ENCODE measurements at regions not wholly inside any gene's neighbourhood (a gene's known extent, or its start where the extent isn't known, plus 50 kb on each side); places are given as distances from the start of the nearest gene placed in this dataset.
"Not testable (repeated sequence)": the region's sequence is repeated elsewhere in the genome, so short reads cannot be mapped to it uniquely, and the experiment has no call there.

- FAIRE-seq: no peak
- no peak for DNase-seq (ENCODE audit: low spot score)
These were observed 603.8 kb downstream of the IQCM start for GRCh38 chr4:149211876-149212275.

GRCh38 chr4:149203256-149204001, 612.2 kb downstream of the IQCM start:
- no peak for FAIRE-seq
- no peak for DNase-seq (ENCODE audit: low spot score)

- no peak for FAIRE-seq
- no peak for DNase-seq (ENCODE audit: low spot score)
These were observed 613.5 kb downstream of the IQCM start for GRCh38 chr4:149202117-149202516.

DNA sequence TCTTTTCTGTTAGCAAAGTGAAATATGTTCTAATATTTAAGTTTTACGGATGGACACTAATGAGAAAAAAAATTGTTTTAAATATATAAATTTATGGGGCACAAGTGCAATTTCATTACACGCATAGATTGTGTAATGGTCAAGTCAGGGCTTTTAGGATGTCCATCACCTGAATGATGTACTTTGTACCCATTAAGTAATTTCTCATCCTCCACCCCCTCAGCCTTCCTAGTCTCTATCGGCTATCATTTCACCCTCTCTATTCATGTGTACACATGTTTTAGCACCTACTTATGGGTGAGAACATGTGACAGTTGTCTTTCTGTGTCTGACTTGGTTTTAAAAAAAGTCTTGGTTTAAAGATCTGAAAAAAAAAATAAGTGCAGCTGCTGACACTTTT, 616.0 kb downstream of the IQCM start:
- FAIRE-seq: no peak
- DNase-seq (ENCODE audit: low spot score): no peak

DNA sequence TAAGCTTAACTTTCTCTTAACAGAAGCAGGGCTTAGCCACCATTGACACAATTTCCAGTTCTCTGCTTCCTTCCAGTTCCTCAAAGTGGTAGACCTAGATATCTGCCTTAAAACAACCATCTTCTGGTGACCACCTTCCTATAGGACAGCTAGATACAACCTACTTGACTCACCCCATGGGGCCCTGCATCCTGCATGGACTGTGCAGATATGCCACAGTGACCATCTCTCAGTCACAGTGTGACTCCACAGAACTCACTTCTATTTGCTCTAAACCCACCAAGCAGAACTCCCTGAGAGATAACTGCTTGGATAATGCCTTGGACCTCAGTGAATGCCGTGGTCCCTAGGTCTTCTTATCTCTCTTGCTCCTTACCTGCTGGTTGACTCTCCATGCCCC, 621.6 kb downstream of the IQCM start:
- FAIRE-seq (no peak), DNase-seq (ENCODE audit: low spot score) (no peak)

DNA sequence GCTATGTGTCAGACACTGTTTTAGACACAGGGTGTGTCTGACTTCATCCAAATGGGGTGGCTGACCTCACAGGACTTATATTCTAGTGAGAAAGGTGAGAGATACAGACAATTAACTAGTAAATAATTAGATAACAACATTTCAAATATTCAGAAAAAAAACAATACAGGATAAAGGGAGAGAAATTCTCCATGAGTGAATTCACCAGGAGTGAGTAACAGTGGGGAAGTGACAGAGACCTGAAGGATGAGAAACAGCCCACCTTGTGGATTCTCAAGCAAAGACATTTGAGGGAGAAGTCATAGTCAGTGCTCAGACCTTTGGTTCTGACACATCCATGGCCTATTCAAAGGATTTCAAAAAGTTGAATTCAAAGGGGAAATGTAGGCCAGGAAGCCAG, 627.9 kb downstream of the IQCM start:
- FAIRE-seq (no peak), DNase-seq (ENCODE audit: low spot score) (no peak)

DNA sequence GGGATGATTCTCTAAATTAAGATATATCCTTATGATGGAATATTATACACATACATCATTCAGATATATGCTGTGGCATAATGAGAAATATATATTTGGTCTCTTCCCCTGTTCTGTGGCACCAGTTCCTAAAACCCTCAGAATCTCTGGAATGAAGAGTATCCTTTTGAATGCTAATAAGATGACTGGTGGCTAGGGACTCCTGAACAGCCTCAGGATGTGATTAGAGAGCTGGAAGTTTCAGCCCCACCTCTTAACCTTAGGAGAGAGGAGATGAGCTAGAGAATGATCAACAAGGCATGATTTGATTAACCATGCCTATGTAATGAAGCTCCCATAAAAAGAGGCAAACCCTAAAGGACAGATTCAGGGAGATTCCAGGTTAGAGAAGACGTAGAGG, 632.0 kb downstream of the IQCM start:
- DNase-seq (ENCODE audit: low spot score) (no peak), FAIRE-seq (no peak)

- DNase-seq (ENCODE audit: low spot score); FAIRE-seq: not testable (repeated sequence)
These were observed 634.2 kb downstream of the IQCM start for GRCh38 chr4:149181459-149181858.

- DNase-seq (ENCODE audit: low spot score) (no peak), FAIRE-seq (no peak)
These were observed 639.6 kb downstream of the IQCM start for GRCh38 chr4:149176039-149176438.

DNA sequence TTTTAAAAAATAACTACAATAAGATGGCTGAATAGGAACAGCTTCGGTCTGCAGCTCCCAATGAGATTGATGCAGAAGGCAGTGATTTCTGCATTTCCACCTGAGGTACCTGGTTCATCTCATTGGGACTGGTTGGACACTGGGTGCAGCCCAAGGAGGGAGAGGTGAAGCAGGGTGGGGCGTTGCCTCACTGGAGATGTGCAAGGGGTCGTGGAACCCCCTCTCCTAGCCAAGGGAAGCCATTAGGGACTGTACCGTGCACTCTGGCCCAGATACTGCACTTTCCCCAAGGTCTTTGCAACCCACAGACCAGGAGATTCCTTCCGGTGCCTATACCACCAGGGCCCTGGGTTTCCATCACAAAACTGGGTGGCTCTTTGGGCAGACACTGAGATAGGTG, 640.1 kb downstream of the IQCM start:
- DNase-seq (ENCODE audit: low spot score): no peak
- no peak for FAIRE-seq

- FAIRE-seq (no peak), DNase-seq (ENCODE audit: low spot score) (no peak)
These were observed 642.2 kb downstream of the IQCM start for GRCh38 chr4:149173241-149174013.

DNA sequence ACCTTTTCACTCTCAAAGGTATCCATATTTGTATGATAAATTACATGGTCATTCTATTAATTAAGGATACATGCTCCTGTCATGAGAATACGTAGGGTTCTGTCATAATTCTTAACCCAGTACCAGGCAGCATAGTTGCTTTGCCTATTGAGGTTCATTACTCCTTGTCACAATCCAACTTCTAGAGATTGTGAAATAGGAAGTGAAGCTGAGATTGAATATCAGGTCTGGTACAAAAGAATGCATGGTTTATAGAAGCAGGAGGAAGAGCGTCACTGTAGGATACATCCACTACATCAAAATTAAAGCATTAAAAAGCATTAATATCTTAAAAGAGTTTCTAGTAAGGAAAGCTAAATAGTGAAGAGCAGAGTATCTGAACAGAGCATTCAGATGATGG, 647.0 kb downstream of the IQCM start:
- DNase-seq (ENCODE audit: low spot score) (no peak), FAIRE-seq (no peak)

GRCh38 chr4:149166876-149167275, 648.8 kb downstream of the IQCM start:
- FAIRE-seq (no peak), DNase-seq (ENCODE audit: low spot score) (no peak)

GRCh38 chr4:149166365-149166764, 649.3 kb downstream of the IQCM start:
- DNase-seq (ENCODE audit: low spot score): no peak
- no peak for FAIRE-seq

- peak; percentile 64 for DNase-seq (ENCODE audit: low spot score)
These were observed 651.4 kb downstream of the IQCM start for GRCh38 chr4:149164282-149164681.

DNA sequence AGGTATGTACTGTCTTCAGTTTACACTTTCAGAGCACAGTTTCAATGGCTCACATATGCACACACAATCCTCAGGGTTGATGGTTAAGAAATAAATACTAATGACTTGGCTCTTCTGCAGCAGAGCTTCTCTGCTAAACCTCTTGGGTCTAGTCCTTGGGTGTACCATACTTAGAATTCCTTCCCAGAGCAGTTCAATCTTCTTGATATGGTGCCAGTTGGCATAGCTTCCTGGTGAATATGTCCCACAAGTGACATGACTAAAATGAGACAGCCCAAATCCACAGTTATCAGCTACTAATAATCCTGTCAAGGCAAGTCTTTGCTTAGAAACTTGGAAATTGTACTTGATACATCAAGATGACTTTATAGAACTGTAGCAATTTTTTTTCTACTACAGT, 654.4 kb downstream of the IQCM start:
- FAIRE-seq (no peak), DNase-seq (ENCODE audit: low spot score) (peak; percentile 53)

More at GRCh38 chr4:149164282-149164681, 651.4 kb downstream of the IQCM start:
- no peak for FAIRE-seq

- FAIRE-seq: no peak
These were observed 655.3 kb downstream of the IQCM start for GRCh38 chr4:149160370-149160769.

GRCh38 chr4:149158817-149159216, 656.8 kb downstream of the IQCM start:
- no peak for FAIRE-seq
- no peak for DNase-seq (ENCODE audit: low spot score)

More at GRCh38 chr4:149160370-149160769, 655.3 kb downstream of the IQCM start:
- DNase-seq (ENCODE audit: low spot score): no peak

DNA sequence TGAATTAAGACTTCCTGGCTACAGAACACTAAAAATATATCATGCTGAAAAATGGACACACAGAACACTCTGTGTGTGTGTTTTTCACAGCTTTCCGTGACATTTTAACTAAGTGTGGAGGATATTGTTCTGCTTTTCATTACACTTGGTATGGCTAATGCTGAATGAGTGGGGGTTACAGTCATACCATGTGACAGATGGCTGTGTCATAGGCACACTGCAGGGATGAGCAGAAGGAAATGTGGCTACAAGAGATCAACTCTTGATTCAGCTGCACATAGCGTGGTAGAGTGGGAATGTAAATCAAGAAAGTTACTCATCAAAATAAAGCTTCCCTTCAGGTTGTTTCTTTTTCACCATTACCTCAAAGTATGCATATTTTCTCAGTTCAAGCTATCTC, 669.8 kb downstream of the IQCM start:
- DNase-seq (ENCODE audit: low spot score) (no peak), FAIRE-seq (no peak)

- no peak for FAIRE-seq
- DNase-seq (ENCODE audit: low spot score): no peak
These were observed 671.6 kb downstream of the IQCM start for GRCh38 chr4:149144060-149144459.

- FAIRE-seq (no peak), DNase-seq (ENCODE audit: low spot score) (no peak)
These were observed 674.3 kb downstream of the IQCM start for GRCh38 chr4:149141391-149141790.

DNA sequence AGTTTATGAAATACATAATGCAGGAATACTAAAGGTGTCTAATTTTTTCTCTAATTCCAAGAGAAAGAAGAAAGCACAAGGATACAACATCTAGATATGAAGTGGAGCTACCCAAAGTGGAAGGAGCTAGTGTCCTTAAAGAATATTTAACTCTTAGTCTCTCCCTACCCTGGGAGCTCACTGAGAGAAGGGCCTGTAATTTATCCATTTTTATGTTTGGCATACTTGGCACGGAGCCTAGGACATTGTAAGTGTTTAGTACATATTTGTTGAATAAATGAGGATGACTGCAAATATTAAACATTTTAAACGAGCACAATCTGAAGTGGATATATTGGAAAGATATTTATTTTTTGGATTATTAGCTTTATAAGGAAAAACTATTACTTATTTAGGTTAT, 674.8 kb downstream of the IQCM start:
- FAIRE-seq (no peak), DNase-seq (ENCODE audit: low spot score) (no peak)

All from urothelium cell line (cell line).